Vagina (tissue), 2 donors: ENCODE measurements at regions not wholly inside any gene's neighbourhood (a gene's known extent, or its start where the extent isn't known, plus 50 kb on each side); places are given as distances from the start of the nearest gene placed in this dataset.

Experiments
- POLR2AphosphoS5 ChIP-seq, 2 donors: sonication (generic); formaldehyde crosslinking; IDR thresholded peaks; one replicate each; pipeline ENCODE4 v1.9.0; 2017; ENCODE audit warnings: antibody characterized with exemption in 2 of 2, mild to moderate bottlenecking in 2 of 2, low read depth in 1 of 2; ENCODE audit not compliant: insufficient read depth in 1 of 2
- TF ChIP-seq, protein P1 (sequence below), 3 experiments: fragments of 450-650 bp in 2 of 3; fragments of 200-600 bp in 1 of 3; sonication (generic) in 1 of 3; IDR thresholded peaks; one replicate each; pipeline ENCODE4 v1.5.1; 2017 to 2019; ENCODE audit warnings: antibody characterized with exemption in 3 of 3, mild to moderate bottlenecking in 2 of 3, moderate library complexity in 2 of 3

DNA sequence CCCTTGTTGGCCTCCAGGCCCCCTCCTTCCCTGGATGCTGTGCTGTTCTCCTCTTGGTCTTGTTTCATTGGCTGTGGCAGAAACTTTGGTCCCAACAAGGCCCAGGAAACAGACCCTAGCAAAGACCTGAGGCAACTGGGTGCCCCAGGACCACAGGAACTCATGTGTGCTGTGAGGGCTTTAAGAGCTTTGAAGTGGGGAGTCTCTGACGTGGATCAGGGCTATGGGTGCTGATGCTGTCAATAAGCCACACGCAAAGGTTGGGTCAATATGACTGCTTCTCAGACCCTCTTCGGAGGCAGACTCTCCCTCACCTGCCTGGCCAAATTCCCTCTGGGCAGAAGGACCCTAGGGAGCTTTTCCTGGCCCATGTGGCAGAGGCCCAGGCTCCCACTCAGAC, 91.5 kb upstream of the MLN start:
- TF ChIP-seq, protein P1, sequence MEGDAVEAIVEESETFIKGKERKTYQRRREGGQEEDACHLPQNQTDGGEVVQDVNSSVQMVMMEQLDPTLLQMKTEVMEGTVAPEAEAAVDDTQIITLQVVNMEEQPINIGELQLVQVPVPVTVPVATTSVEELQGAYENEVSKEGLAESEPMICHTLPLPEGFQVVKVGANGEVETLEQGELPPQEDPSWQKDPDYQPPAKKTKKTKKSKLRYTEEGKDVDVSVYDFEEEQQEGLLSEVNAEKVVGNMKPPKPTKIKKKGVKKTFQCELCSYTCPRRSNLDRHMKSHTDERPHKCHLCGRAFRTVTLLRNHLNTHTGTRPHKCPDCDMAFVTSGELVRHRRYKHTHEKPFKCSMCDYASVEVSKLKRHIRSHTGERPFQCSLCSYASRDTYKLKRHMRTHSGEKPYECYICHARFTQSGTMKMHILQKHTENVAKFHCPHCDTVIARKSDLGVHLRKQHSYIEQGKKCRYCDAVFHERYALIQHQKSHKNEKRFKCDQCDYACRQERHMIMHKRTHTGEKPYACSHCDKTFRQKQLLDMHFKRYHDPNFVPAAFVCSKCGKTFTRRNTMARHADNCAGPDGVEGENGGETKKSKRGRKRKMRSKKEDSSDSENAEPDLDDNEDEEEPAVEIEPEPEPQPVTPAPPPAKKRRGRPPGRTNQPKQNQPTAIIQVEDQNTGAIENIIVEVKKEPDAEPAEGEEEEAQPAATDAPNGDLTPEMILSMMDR (IDR thresholded peaks at IDR 0.05) = no peak
- TF ChIP-seq POLR2AphosphoS5 (IDR thresholded peaks at IDR 0.05; ENCODE audit: insufficient read depth in 1 of 2, low read depth in 1 of 2) = no peak
